Bronchial epithelial cell (primary cell): ENCODE measurements at regions not wholly inside any gene's neighbourhood (a gene's known extent, or its start where the extent isn't known, plus 50 kb on each side); places are given as distances from the start of the nearest gene placed in this dataset.

Experiments used
- DNase-seq: peaks from one replicate; pipeline ENCODE4 v3.0.0-alpha.2; 2010; ENCODE audit warnings: low read depth
- FAIRE-seq: peaks from 2 replicates; lab custom pipeline; 2011; peaks lifted over from hg19 to GRCh38; lab: Jason Lieb, UNC
- H3K27me3 ChIP-seq: 2 replicates; pipeline ENCODE4 v1.5.1; 2011; ENCODE audit warnings: low read length; ENCODE audit not compliant: control insufficient read depth, insufficient read depth
- H3K36me3 ChIP-seq: 2 replicates; pipeline ENCODE4 v1.5.1; 2011; ENCODE audit warnings: low read length; ENCODE audit not compliant: control insufficient read depth, insufficient read depth
- H3K4me3 ChIP-seq: 2 replicates; pipeline ENCODE4 v1.5.1; 2011; ENCODE audit warnings: mild to moderate bottlenecking, low read depth, low read length, control low read depth
- TF ChIP-seq, protein P1 (sequence below): IDR thresholded peaks from 2 replicates; pipeline ENCODE4 v1.5.1; 2011; ENCODE audit warnings: mild to moderate bottlenecking, moderate library complexity, low read length, control low read depth, inconsistent platforms; ENCODE audit not compliant: insufficient read depth, severe bottlenecking

GRCh38 chr7:114242992-114243507 is 171.6 kb upstream of the FOXP2 start:
- no peak overlapping the region for H3K4me3 ChIP-seq
- no peak for FAIRE-seq
- peak; percentile 62 for DNase-seq

DNA sequence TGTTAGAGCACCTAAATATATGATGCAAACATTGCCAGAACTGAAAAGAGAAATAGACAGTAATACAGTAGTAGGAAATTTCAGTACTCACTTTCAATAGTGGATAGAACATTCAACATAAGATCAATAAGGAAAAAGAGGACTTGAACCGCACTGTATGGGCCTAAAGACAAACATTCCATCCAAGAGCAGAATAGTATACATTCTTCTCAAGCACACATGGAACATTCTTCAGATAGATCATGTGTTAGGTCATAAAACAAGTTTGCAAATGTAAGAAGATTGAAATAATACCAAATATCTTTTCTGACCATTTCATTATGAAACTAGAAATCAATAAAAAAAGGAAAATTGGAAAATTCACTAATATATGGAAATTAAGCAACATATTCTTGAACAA is 185.4 kb upstream of the FOXP2 start:
- Histone ChIP-seq H3K4me3 (no peak overlapping the region), H3K36me3 (no peaks in the 10 kb centered on the region), H3K27me3 (no peaks in the 10 kb centered on the region)
- TF ChIP-seq, protein P1, sequence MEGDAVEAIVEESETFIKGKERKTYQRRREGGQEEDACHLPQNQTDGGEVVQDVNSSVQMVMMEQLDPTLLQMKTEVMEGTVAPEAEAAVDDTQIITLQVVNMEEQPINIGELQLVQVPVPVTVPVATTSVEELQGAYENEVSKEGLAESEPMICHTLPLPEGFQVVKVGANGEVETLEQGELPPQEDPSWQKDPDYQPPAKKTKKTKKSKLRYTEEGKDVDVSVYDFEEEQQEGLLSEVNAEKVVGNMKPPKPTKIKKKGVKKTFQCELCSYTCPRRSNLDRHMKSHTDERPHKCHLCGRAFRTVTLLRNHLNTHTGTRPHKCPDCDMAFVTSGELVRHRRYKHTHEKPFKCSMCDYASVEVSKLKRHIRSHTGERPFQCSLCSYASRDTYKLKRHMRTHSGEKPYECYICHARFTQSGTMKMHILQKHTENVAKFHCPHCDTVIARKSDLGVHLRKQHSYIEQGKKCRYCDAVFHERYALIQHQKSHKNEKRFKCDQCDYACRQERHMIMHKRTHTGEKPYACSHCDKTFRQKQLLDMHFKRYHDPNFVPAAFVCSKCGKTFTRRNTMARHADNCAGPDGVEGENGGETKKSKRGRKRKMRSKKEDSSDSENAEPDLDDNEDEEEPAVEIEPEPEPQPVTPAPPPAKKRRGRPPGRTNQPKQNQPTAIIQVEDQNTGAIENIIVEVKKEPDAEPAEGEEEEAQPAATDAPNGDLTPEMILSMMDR = no peak
- DNase-seq (no peak), FAIRE-seq (no peak)

More at GRCh38 chr7:114242992-114243507, 171.6 kb upstream of the FOXP2 start:
- Histone ChIP-seq H3K27me3 (no peaks in the 10 kb centered on the region), H3K36me3 (no peaks in the 10 kb centered on the region)
- TF ChIP-seq, protein P1 = no peak

- no peaks in the 10 kb centered on the region for H3K36me3 ChIP-seq
- no peak for FAIRE-seq
- TF ChIP-seq, protein P1 = no peak
- no peak overlapping the region for H3K4me3 ChIP-seq
- no peaks in the 10 kb centered on the region for H3K27me3 ChIP-seq
- no peak for DNase-seq
These were observed 188.8 kb upstream of the FOXP2 start for GRCh38 chr7:114225784-114226183.

DNA sequence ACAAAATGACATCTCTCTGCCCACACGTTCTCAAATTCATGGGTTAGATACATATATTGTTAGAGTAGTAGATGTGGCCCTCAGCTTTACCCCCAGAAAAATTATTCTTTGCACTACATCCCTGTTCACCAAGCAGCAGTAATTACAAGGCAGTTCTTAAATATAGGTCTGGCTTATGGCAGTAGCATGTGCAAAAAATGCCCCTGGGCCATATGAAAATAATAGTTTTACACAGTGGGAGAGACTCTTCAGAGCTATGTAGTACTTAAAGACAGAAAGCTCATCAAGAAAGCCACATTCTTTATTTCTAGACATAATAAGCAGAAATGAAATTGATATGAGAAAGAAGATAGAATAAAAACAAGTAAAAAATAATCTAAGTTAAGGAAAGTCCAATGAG is 196.3 kb upstream of the FOXP2 start:
- Histone ChIP-seq H3K4me3 (no peak overlapping the region), H3K36me3 (no peaks in the 10 kb centered on the region), H3K27me3 (no peaks in the 10 kb centered on the region)
- TF ChIP-seq, protein P1 = no peak
- no peak for DNase-seq
- FAIRE-seq = no peak

- no peaks in the 10 kb centered on the region for H3K27me3 ChIP-seq
- TF ChIP-seq, protein P1 = no peak
- peak; percentile 21 for DNase-seq
- no peak for FAIRE-seq
- no peak overlapping the region for H3K4me3 ChIP-seq
- H3K36me3 ChIP-seq = no peaks in the 10 kb centered on the region
These were observed 197.4 kb upstream of the FOXP2 start for GRCh38 chr7:114217026-114217806.
